HG03159 (cell line): ENCODE measurements at regions not wholly inside any gene's neighbourhood (a gene's known extent, or its start where the extent isn't known, plus 50 kb on each side); places are given as distances from the start of the nearest gene placed in this dataset.
"Not testable (repeated sequence)": the region's sequence is repeated elsewhere in the genome, so short reads cannot be mapped to it uniquely, and the experiment has no call there.

Experiments used
- ATAC-seq: cut with Tn5 transposase; IDR thresholded peaks from one replicate; pipeline ENCODE4 v1.9.1; 2021; ENCODE audit warnings: mild to moderate bottlenecking, moderate library complexity; ENCODE audit not compliant: unreplicated experiment

- no peak for ATAC-seq
These were observed 115.4 kb downstream of the PFDN4 start for GRCh38 chr20:54323227-54323734.

GRCh38 chr20:54324041-54324440 is 116.2 kb downstream of the PFDN4 start:
- ATAC-seq: no peak

GRCh38 chr20:54324652-54325285 is 116.9 kb downstream of the PFDN4 start:
- ATAC-seq: no peak

- ATAC-seq: no peak
These were observed 127.4 kb downstream of the PFDN4 start for GRCh38 chr20:54335299-54335698.

- ATAC-seq: no peak
These were observed 129.3 kb downstream of the PFDN4 start for GRCh38 chr20:54337144-54337543.

GRCh38 chr20:54339093-54339492 is 131.2 kb downstream of the PFDN4 start:
- no peak for ATAC-seq

- no peak for ATAC-seq
These were observed 132.3 kb downstream of the PFDN4 start for GRCh38 chr20:54340206-54340605.

- no peak for ATAC-seq
These were observed 132.8 kb downstream of the PFDN4 start for GRCh38 chr20:54340667-54341081.

GRCh38 chr20:54342258-54342920 is 133.0 kb upstream of the DOK5 start:
- ATAC-seq: no peak

- ATAC-seq: no peak
These were observed 132.3 kb upstream of the DOK5 start for GRCh38 chr20:54343099-54343498.

- ATAC-seq: no peak
These were observed 131.8 kb upstream of the DOK5 start for GRCh38 chr20:54343634-54344033.

- no peak for ATAC-seq
These were observed 130.6 kb upstream of the DOK5 start for GRCh38 chr20:54344832-54345231.

- peak; percentile 82 for ATAC-seq
These were observed 130.1 kb upstream of the DOK5 start for GRCh38 chr20:54345301-54345724.

GRCh38 chr20:54345821-54346220 is 129.6 kb upstream of the DOK5 start:
- no peak for ATAC-seq

GRCh38 chr20:54346276-54346675 is 129.1 kb upstream of the DOK5 start:
- ATAC-seq: no peak

- ATAC-seq: no peak
These were observed 128.1 kb upstream of the DOK5 start for GRCh38 chr20:54347166-54347833.

- no peak for ATAC-seq
These were observed 125.0 kb upstream of the DOK5 start for GRCh38 chr20:54350415-54350814.

GRCh38 chr20:54351371-54352136 is 123.8 kb upstream of the DOK5 start:
- ATAC-seq: no peak

- not testable (repeated sequence) for ATAC-seq
These were observed 122.9 kb upstream of the DOK5 start for GRCh38 chr20:54352541-54352940.

GRCh38 chr20:54353292-54353691 is 122.1 kb upstream of the DOK5 start:
- no peak for ATAC-seq

- no peak for ATAC-seq
These were observed 119.6 kb upstream of the DOK5 start for GRCh38 chr20:54355631-54356280.
